ENCODE measurements at regions not wholly inside any gene's neighbourhood (a gene's known extent, or its start where the extent isn't known, plus 50 kb on each side); places are given as distances from the start of the nearest gene placed in this dataset.

DNA sequence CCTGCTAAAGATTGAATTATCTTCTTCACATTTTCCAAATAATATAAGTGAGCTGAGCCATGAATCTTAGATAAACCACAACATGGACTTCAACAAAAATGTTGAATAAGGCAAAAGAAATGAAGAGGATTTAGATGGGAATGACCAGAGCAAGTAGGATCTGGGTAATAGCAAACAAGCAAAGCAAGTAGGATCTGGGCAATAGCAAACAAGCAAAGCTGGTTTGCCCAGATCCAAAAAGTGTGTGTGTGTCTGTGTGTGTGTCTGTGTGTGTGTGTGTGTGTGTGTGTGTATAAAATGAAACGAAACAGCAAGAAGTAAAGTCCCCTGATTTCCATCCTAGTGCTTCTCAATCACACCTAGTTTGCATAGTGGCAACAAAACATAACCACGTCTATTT, 549.1 kb downstream of the RERGL start:
- no peak for DNase-seq

DNA sequence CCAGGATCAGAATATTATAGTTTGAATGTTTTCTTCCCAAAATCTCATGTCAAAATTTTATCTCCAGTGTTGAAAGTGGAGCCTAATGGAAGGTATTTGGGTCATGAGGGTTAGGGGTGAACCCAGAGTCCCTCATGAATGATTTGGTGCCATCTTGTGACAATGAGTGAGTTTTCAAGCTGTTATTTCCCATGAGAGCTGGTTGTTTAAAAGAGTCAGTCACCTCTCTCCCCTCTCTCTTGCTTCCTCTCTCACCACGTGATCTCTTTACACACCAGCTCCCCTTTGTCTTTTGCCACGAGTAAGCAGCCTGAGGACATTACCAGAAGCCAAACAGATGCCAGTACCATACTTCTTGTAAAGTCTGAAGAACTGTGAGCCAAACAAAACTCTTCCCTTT, 561.6 kb downstream of the RERGL start:
- DNase-seq, result no peak

GRCh38 chr12:17527021-17527420, 563.0 kb downstream of the RERGL start:
- DNase-seq, result no peak

DNA sequence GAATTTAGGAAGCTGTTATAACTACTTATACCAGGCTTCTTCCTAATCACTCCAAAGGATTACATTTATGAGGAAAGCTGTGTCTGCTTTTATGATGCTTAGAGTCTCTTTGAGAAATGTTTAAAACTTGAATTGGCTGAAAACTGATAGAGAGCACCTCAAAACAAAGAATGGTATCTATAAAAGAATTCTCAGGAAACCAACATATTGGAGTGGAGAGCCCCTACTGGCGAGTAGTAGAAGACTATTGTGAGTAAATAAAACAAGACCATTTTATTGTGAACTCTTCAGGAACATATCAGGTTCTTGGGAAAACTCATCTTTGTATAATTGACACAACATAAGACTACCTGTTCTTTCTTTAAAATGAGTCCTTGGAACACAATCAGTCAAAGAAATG, 578.6 kb downstream of the RERGL start:
- no peak for DNase-seq

- DNase-seq, result no peak
These were observed 582.7 kb downstream of the RERGL start for GRCh38 chr12:17507336-17507735.

GRCh38 chr12:17503742-17504141, 586.3 kb downstream of the RERGL start:
- no peak for DNase-seq

DNA sequence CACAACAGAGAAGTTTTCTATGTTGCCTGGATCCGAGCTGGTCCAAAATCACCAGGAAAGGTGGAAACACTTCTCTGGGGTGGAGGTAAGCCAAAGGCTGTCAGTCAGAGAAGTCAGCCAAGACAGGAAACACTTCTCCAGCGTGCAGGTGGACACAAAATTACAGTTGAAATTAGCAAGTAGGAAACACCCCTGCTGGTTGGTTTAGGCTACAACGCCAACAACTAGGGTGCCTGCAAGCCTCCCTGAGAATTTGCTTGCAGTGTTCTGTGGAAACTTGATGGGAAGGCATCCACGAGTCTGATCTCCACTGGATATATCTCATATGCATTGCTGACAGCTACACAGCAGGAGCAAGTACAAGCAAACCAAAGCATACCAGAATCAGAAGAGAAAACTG, 600.5 kb downstream of the RERGL start:
- DNase-seq, result no peak

DNA sequence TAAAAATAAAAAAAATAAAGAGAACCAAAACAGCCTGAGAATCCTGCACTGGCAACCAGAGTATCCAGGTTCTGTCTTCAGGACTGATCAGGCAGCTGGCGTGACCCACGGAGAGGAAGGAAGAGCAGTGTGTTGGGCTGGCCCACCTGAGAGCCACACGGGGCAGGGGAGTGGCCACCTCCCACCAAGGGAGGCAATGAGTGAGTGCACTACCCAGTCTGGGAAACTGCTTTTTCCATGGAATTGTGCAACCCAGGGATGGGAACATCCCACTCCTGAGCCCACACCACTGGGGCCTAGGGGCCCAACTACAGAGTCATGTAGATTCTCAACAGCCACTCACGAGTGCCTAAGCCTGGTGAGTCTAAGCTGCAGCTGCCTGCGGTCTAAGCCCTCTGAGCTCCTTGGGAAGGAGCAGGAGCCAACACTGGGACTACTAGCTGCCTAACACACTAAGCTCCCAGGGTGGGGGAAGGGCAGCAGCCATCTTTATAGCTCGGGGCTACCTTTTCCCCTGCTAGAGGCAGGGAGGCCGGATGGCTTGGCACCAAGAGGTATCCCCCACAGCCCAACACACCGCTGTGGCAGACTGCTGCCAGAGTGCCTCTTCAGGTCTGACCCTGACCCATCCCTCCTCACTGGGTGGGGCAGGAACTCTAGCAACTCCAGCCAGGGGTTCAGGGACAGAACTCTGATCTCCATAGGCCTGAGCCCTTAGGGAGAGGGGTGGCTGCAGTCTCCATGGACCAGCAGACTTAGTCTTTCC, 610.9 kb downstream of the RERGL start:
- no peak for DNase-seq

GRCh38 chr12:17470460-17470859, 619.5 kb downstream of the RERGL start:
- no peak for DNase-seq

DNA sequence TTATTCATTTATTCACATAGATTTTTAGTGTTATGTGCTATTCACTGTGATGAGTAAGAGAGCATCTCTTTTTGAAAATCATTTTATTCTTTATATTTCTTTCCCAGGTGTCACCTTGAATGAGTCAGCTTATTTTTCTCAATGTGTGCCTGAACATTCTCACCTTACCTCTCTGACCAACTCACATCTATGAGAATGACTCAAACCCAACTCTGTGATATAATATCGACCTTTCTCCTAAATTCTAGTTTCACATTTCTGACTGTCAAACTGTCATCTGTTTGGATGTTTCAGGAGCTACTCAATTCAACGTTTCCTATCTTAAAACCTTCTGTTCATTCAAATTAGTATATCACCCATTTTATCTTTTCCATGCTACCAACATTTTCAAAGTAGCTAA, 630.8 kb downstream of the RERGL start:
- no peak for DNase-seq

- no peak for DNase-seq
These were observed 633.5 kb downstream of the RERGL start for GRCh38 chr12:17456486-17456885.

DNA sequence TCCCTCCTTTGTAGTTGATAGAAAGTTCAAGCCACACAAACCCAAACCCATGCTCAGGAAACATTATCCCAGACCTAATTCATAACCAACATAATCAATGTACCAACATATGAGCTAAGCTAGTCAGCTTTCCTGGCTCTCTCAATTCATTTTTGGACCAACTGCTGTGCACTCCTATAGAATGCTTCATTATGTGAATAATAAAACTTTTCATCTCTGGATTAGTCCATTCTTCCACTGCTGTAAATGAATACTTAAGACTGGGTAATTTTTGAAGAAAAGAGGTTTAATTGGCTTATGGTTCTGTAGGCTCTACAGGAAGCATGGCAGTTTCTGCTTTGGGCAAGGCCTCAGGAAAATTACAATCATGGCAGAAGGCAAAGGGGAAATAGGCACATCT, 651.9 kb downstream of the RERGL start:
- no peak for DNase-seq

DNA sequence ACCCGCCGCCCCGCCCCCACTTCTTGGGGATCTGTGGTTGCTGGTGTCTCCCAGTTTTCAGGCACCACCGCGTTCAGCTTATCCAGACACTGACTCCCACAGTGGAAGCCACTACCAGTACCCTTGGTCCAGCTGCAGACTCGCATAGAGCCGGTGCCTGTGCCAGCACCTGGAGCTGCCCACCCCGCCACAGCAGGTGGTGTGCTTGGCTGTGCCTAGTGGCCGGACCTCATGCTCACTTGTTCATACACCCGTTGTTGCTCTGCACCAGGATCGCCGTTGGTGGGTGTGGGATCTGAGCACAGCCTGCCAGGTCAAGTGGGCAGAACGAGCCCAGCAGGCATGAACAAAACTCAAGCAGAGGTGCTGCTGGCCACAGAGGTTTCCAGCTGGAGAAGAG, 673.2 kb downstream of the RERGL start:
- DNase-seq, result no peak

DNA sequence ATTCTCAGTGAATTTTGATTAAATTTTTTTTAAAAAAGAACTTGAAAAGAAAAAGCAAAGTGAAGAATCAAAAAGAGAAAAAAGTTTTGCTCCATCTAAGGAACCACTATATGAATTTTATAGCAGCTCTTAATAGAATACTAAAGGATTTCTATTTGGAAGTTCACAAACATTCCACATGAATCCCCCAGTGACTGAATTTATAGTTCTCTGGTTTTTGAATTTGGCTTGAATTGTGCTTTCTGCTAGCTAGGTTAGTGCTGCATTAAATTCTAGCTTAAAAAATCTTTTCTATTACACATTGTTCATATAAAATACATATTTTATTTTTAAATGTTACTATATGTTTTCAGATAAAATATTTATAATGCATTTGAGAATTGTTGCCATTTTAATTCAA, 675.4 kb downstream of the RERGL start:
- DNase-seq, result no peak

DNA sequence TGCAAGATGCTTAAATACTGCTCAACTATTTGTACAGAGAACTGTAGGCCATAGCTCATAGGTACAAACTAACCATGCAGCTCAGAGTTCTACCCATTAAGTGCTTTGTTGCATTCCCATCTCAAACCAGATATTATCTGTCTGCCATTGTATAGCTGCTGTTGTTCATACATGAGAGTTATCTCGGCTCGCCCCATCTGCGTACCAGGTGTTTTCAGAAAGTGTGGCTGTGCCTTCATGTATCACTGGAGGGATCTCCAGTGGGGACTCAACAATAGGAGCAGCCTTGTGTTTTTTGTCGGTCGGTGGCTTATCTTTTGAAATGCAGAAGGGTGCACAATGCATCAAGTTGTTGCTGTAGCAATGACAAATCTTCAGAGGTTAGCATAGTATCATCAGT, 678.3 kb downstream of the RERGL start:
- no peak for DNase-seq

GRCh38 chr12:17388679-17389078, 701.3 kb downstream of the RERGL start:
- DNase-seq, result no peak

DNA sequence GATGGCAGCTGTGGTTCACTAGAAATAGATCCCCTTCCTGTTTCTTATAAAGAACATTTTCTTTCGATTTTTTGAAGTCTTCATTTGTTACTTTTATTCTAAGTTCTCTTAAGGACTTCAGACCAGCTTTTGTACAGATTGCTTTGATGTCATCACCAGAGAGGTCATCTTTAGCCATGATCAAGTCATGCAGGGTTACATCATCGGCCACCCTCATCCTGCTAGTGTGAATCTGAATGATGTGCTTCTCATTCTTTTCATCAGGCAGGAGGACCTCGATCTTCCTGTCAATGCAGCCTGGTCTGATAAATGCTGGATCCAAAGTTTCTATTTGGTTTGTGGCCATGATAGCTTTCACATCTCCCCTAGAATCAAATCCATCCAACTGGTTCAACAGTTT, 706.7 kb downstream of the RERGL start:
- DNase-seq, result no peak

DNA sequence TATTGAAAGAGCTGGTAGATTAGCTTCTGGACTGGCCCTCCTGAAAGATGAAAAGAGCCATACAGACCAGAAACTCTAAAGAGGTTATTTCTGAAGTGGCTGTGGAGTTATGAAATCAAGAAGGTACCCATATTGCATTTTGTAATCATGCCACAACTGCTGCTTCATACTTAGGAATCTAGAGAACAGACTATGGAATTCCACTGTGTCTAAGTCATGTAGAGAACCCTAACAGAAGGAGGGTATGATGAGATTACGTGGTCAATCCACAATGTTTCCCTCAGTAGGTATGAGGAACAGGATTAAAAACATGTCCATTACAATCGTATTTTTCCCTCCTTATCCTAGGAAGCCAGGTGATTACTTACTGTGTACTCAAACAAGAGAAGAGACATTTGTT, 708.8 kb downstream of the RERGL start:
- no peak for DNase-seq

DNA sequence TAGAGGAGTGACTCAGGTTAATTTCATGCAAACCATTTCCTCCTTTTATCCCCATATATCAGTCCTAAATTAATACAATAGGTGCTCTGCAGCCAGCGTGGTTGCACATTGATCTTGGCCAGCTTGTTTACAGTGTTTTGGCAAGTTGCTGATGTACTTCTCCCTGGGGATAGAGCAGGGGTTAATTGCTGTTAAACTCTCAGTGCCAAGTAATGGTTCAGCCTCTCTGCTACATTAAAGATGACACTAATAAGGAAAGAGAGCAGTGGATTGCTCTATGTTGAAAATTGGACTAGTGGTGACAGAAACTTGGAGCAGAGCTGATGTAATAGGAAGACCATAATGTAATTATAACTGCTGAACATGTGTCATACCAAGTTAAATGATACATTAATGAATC, 717.5 kb downstream of the RERGL start:
- no peak for DNase-seq

- no peak for DNase-seq
These were observed 718.3 kb downstream of the RERGL start for GRCh38 chr12:17371491-17372215.

- DNase-seq, result no peak
These were observed 719.4 kb downstream of the RERGL start for GRCh38 chr12:17370621-17371020.

DNA sequence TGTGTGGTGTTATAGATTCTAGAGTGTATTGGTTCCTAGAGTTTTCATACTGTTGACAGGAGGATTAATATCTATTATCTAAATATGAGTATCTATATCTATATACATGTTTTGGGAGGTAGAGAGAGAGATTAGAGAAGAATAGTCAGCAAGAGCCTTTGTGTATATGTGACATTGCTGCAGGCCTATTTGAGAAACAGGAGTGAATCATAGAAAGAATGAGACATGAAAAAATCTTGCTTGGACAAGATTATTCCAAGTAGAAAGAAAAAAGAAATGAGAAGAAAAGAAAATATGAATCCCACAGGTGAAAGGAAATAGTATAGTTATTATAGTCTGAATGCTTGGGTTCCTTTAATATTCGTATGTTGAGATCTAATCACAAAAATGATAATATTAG, 720.4 kb downstream of the RERGL start:
- DNase-seq, result no peak

GRCh38 chr12:17361224-17361623, 728.8 kb downstream of the RERGL start:
- DNase-seq, result no peak

GRCh38 chr12:17358835-17359234, 731.2 kb downstream of the RERGL start:
- DNase-seq, result no peak

GRCh38 chr12:17357396-17357795, 732.6 kb downstream of the RERGL start:
- no peak for DNase-seq
